GM18861 (cell line): ENCODE measurements at regions not wholly inside any gene's neighbourhood (a gene's known extent, or its start where the extent isn't known, plus 50 kb on each side); places are given as distances from the start of the nearest gene placed in this dataset.
A peak's percentile ranks its signal among the peaks of the same experiment; 100 is the strongest.
"Not testable (repeated sequence)": the region's sequence is repeated elsewhere in the genome, so short reads cannot be mapped to it uniquely, and the experiment has no call there.

ENCODE experiments used
- ATAC-seq: cut with Tn5 transposase; IDR thresholded peaks from one replicate; pipeline ENCODE4 v1.9.1; 2021; ENCODE audit not compliant: unreplicated experiment

DNA sequence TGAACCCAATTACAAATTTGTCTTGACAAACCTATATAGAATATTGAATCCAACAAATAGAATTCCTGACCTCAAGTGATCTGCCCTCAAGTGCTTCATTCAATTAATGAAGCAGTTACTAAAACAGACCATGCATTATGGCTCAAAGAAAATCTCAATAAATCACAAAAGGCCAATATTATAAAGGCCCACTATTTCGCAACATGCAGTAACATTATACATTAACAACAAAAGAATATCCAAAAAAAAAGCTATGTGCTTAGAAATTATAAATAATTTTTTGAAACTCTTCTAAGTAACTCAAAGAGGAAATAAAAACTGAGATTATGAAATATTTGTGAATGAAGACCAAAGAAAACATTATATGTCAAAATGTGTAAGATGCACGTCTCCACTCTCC, 177.7 kb downstream of the ZNF674 start:
- ATAC-seq = no peak

DNA sequence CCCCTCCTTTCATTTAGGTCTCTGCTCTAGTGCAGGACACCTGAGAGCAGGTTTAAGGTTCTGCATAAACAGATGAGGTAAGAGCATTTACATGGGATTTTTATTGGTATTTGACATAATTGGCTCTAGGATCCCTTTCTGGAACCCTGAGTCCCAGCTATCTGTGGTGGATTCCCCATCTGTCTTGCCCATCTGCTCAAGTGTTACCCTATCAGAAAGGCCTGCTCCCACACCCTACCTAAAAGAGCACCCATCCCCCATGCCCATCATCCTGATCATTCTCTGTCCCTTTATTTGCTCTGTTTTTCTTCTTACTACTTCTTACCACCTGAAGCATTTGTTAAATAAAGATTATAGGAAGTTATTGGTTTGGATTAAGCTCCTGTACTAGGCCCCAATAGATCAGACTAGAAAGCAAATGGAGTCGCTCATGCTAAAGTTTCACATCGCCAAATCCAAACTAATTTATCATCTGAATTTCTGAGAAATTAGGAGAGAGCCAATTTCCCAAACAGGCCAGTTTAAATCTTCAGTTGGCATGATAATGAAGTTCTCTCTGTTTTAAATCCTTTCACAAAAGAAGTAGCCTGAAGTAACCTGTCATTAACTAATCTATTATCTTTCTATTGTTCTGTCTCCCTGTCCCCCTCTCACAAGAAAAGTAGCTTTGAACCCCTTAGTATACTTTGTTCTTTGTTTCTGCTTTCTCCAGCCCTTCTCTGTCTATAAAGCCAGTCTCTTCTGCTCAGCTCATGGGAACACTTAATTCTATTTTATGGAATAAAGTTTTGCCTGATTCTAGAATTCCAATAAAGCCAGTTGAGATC, 178.6 kb downstream of the ZNF674 start:
- ATAC-seq = no peak

DNA sequence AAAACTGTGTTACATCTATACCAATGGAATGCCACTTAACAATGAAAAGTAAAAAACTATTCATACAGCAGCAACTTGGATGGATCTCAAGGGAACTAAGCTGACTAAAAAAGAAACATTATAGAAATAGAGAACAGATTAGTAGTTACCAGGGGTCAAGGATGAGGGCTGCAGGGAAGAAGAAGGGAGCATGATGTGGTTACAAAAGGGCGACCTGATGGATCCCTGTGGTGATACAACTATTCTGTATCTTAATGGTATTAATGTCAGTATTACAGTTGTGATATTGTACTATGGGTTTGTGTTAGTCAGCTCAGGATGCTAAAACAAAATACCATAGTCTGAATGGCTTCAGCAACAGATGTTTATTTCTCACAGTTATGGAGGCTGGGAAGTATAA, 190.7 kb downstream of the ZNF674 start:
- no peak for ATAC-seq

DNA sequence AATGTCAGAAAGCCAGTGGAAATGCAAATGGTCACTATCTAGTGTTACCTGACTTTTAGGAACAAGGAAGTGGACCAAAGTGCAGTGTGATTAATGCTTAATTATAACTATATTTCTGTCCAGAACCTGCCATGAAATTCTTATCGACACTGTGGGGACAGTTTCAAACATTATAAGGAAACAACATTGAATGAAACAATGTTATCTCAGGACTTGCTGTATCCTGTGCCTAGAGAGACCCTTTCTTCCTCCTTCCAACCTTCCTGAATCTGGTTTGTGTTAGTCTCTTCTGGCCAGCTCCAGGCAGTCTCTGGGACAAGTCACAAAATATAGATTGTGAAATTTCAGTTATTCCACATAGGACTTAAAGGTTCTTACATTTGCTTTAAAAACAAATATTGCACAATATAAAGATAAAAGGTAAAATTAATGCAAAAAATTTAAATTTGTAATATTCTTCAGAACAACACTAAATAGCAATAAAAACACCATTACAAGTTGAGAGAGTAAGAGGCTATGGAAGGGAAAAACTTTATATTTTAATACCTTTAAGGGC, 203.4 kb downstream of the ZNF674 start:
- ATAC-seq = no peak

DNA sequence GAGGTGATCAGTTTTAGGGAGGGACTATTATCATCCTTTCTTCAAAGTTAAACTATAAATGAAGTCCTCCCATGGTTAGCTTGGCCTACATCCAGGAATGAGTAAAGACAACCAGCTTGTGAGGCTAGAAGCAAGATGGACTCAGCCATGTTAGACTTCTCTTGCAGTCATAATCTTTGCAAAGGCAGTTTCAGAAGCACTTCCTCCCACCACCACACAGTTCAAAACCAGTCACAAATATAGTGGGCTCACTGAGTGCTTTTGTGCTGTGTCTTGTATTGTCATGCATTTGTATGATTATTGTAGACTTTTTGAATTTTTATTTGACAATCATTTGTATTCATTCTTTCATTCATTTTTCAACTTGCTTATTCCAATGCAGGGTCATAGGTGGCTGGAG, 204.5 kb downstream of the ZNF674 start:
- ATAC-seq = no peak

DNA sequence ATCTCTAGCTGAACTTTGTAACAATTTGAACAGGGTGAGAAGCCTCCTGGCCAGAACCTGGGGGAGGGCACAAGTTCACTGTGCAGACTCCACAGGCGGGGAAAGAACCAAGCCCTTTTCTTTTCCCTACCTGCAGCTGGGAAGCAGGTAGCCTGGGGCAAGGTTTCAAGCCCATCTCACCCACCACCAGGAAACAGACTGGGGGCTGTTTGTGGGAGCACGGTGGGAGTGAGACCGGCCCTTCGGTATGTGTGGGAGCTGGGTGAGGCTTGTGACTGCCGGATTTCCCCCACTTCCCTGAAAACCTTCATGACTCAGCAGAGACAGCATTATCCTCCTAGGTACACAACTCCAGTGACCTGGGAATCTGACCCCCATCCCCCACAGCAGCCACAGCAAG, 211.7 kb downstream of the ZNF674 start:
- ATAC-seq = no peak

DNA sequence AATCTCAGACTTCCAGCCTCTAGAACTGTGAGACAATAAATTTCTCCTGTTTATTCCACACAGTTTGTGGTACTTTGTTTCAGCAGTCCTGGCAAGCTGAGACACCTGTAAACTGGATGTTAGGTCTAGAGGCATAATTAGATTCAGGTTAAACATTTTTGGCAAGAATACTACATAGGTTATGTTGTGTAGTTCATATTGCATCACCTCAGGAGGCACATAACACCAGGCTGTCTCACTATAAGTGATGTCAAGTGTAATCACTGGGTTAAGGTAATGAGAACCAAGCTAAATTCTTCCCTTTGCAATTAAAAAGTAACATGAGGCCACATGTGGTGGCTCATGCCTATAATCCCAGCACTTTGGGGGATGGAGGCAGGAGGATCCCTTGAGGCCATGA, 214.2 kb downstream of the ZNF674 start:
- ATAC-seq = no peak

DNA sequence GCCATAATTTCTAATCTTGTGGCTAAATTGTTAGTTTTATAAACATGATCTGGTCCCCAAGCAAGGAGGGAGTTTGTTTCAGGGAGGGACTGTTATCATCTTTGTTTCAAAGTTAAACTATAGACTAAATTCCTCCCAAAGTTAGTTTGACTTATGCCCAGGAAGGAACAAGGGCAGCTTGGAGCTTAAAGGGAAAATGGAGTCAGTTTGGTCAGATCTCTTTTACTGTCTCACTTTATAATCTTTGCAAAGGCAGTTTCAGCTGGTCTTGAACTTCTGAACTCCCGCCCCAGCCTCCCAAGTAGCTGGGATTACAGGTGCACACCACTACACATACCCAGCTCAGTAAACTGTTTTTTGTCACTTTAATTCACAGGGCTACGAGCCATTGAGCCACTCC, 214.7 kb downstream of the ZNF674 start:
- no peak for ATAC-seq

DNA sequence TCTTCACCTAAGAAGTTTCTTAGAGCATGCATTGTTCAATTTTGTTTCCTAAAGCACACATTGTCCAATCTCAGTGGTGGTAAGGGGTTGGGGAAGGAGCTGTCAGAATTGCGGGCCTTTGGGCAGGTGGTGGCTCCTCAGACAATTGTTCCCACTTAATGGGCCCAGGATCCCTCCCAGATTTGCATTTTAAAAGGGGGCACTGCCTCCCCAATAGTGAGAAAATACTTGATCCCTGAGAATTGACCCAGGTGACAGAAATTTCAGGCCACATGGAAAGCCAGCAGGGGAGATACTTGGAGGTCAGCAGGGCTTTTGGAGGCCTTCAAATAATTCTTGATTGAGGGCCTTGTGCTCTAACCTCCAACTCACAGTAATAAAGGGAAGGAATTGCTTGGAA, 217.1 kb downstream of the ZNF674 start:
- ATAC-seq = no peak

DNA sequence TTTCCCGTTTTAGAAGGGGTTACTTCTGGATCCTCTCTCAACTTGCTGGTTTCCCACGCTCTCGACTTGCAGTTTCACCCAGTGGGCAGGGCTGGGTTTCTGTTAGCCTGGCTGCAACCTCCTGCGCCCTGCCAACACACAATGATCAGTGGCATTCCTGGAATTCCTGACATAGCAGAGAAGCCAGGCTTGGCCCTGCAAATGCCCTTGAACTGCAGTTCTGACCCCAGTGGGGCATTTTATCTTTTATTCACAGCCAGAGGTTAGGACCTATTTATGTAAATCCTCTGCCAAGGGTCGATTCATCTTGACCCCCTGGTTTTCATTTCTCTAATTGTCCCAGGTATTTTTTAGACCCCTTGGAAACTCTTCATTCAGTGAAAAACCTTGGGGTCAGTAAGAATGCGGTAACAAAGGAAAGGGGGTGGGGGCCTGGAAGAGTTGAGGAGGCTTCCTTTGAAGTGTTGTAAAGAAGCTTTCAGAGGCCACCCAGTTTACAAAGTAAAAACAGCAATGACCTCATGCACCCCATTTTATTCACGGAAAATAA, 217.6 kb downstream of the ZNF674 start:
- ATAC-seq = no peak

DNA sequence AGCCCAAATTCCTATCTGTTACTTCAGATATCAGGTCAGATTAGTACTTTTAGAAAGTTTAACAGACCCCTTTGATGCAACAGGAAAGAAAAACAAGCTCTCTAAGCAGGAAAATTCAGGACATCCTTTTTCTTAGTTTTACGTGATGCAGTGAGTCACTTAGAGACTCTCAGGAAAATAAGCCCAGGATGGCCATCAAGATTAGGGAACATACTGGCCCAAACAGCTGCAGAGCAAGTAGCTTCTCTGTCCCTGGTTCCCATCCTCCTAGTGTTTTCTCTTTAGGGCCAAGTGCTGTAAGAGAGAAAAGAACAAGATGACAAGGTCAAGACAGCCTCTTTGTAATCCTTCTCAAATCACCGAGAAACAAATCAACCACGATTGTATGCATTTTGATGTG, 219.1 kb downstream of the ZNF674 start:
- no peak for ATAC-seq

DNA sequence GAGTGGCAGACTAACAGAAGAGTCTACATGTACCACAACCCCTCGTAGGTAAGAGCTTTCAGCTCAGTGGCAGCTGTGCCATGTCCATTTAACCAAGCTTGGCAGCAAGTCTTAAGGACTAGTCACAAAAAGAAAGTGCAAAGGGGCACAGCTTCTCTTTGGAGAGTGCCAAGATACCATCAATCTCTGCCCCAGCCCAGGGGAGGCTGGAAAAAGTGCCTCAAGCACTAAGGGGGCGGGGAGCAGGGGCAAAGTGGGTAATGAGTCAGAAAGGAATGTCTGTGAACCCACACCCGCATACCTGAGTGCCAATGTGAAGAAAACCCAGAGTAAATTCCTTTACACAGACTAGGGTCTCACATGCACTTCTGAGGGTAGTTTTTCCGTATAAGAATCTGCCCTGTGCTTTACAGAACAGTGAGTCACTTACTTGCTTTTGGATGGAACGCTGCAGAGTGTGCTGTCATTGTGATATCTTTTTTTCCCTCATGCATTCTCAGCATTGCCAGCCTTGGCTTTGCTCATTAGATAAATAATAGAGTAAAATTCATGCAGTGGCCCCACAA, 219.8 kb downstream of the ZNF674 start:
- ATAC-seq = no peak

DNA sequence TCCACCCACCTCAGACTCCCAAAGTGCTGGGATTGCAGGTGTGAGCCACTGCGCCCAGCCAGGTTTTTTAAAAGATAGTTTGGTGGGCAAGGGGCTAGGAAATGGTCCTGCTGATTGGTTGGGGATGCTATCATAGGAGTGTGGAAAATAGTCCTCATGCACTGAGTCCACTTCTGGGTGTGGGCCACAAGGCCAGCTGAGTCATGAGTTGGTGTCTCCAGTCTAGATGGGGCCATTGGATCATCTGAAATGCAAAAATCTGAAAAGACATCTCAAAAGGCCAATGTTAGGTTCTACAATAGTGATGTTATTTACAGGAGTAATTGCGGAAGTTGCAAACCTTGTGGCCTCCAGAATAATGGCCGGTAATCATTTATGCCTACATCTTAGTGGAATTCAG, 221.1 kb downstream of the ZNF674 start:
- ATAC-seq = no peak

DNA sequence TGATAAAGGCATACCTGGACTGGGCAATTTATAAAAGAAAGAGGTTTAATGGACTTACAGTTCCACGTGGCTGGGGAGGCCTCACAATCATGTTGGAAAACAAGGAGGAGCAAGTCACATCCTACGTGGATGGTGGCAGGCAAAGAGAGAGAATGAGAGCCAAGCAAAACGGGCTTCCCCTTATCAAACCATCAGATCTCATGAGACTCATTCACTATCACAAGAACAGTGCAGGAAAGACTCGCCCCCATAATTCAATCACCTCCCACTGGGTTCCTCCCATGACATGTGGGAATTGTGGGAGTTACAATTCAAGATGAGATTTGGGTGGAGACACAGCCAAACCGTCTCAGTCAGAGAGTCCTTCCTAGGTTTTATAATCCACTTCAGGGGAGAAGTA, 222.3 kb downstream of the ZNF674 start:
- ATAC-seq = not testable (repeated sequence)

DNA sequence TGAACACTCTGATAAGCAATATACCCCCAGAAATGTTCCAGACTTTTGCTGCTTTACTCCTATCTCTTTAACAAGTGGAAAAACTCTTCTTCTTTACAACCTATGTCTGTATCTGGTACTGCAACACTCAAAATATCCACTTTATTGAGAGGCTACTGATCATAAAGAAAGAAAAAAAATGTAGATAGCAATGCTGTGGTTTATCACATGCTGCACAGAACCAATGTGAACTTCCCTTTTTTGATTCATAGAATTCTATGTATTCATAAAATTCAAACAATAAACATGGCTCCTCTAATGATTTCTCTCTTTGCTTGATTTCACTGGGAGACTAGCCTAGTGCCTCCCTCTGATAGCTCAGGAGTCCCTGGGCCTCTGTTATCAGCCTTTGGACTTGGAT, 223.5 kb downstream of the ZNF674 start:
- no peak for ATAC-seq

DNA sequence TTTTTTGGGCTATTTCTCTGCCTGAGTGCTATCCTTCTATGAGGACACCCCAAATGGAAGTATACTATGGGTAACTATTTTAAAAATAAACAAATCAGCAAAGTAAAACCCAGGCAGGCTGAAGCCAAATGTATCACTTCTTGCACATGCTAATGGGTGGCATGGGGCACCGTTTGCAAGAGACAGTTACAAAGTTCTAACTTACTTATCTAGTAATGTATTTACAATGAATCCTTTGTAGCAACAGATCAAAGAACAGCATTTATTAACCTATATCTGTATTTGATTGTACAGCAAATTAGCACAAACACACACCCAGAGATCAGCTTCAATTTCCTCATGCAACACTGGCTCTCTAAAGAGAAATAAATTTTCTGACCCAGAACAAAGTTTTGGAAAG, 225.5 kb downstream of the ZNF674 start:
- no peak for ATAC-seq

DNA sequence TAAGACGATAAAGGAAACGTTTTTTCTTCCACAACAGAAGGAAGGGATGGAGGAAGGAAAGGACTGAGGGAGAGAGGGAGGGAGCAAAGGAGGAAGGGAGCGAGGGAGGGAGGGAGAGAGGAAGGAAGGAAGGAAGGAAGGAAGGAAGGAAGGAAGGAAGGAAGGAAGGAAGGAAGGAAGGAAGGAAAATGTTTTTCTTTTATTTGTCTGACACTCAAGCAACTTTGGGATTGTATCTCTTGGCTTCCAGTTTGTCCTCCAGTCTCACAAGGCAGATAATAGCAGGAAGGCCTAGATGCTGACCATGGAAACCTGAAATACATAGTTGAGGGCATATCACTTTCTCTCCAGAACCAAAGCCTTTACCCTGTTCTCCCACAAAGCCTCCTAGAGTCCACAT, 226.7 kb downstream of the ZNF674 start:
- ATAC-seq = no peak

DNA sequence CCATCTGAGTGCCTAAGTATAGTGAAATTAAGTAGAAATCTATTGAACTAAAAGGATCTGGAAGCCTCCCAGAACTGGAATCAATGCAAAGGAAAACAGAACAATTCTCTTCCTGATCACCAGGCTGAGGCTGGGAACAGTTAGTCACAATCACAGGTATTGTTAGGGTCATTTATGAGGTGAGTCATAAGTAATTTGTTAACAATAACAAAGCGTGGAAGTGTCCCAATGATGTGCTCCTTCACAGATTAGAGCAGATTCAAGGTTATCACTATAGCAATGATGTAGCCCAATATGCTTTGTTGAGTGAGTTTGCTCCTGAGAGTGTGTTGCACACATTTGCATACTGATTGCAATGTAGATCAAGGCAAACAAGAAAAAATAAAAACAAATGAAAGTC, 228.1 kb downstream of the ZNF674 start:
- no peak for ATAC-seq

DNA sequence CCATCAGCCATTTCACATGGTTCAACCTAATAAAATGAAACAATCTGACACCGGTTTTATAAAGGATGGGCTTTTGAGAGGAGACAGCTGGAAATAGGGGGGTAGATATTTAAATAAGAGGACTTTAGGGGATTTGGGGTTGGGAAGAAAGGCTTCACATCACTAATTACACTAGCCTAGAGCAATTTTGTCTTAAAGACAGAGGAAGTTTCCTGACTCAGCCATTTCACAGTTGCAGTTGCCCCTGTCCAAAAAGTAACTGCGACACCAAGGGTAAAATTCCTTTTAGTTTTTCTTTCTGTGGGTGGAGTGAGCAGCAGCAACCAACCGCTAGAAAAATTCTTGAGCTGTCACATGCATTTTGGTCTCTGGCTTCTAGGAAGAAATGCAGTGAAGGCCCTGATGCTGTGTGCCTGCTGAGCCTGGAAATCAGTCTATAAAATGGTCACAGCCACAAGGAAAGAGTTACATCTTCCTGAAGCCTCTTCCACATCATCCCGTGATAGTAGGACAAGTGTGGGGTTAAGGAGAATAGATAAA, 233.6 kb downstream of the ZNF674 start:
- no peak for ATAC-seq

DNA sequence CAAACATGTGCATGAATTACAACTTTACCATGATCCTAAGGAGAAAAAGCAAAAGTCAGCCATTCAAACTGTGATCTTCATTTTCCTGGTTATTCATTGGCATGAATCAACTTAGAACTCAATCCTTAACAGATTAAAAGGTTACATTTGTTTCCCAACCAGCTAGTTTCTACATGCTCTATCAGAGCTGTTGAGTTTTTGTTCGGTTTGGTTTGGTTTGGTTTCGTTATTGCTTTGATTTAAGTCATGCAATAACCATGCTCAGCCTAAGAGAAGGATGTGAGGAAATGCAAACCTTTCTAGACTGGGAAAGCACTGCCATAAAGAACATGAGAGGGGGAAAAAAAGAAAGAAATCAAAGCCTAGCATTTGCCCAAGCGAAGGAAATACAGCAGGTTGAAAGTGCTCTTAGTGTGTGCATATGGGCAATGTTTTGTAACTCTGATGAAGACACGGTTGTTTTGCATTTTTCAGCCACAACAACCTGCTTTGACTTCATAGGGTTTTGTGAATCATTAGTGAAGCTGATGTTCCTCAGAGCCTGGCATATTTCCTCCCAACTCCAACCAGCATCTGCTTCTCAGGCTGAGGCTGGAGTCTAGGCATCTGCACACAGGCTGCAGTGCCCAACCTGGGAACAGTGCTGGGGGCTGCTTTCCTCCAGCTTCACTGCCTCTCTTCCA, 234.3 kb downstream of the ZNF674 start:
- peak; percentile 83 for ATAC-seq

DNA sequence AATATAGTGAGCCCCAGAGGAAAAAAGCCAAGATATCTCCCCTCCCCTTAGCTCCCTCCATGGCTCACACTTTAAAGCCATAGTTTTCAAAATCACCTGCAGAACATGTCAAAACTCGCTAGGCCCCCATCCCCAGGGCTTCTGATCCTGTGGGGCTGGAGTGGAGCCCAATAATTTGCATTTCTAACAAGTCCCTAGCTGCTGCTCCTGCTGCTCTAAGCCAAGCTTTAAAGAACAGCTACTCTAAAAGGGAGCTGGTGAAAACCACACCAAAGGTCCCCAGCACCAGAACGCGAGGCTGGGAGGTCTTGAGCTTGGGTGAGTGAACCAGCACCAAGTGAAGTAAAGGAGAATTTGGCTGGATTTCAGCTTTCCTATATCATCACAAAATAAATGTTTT, 237.1 kb downstream of the ZNF674 start:
- ATAC-seq = no peak
